AG10803 (cell line): ENCODE measurements at regions not wholly inside any gene's neighbourhood (a gene's known extent, or its start where the extent isn't known, plus 50 kb on each side); places are given as distances from the start of the nearest gene placed in this dataset.
"Not testable (repeated sequence)": the region's sequence is repeated elsewhere in the genome, so short reads cannot be mapped to it uniquely, and the experiment has no call there.

Experiments used
- DNase-seq: peaks from one replicate; pipeline ENCODE4 v3.0.0; 2010; ENCODE audit warnings: low read depth
- H3K4me3 ChIP-seq: 2 replicates; pipeline ENCODE4 v1.5.1; 2011; ENCODE audit warnings: mild to moderate bottlenecking, low read length, control low read depth
- CTCF ChIP-seq: conservative IDR thresholded peaks from 2 replicates; pipeline ENCODE4 v1.5.1; 2011; ENCODE audit warnings: mild to moderate bottlenecking, low read length, control low read depth, inconsistent platforms

GRCh38 chr3:118144919-118145318 lies 889.7 kb downstream of the IGSF11 start:
- DNase-seq: no peak
- TF ChIP-seq CTCF: no peak
- no peak overlapping the region for H3K4me3 ChIP-seq

- no peak for TF ChIP-seq CTCF
- no peak for DNase-seq
- H3K4me3 ChIP-seq: no peak overlapping the region
Measured at GRCh38 chr3:118146658-118147375, 887.8 kb downstream of the IGSF11 start.

GRCh38 chr3:118151164-118151563 lies 883.5 kb downstream of the IGSF11 start:
- no peak overlapping the region for H3K4me3 ChIP-seq
- no peak for DNase-seq
- TF ChIP-seq CTCF: no peak

GRCh38 chr3:118162627-118163588 lies 871.7 kb downstream of the IGSF11 start:
- not testable (repeated sequence) for DNase-seq, H3K4me3 ChIP-seq

GRCh38 chr3:118165413-118165812 lies 869.2 kb downstream of the IGSF11 start:
- no peak for TF ChIP-seq CTCF
- H3K4me3 ChIP-seq: no peak overlapping the region
- DNase-seq: no peak

GRCh38 chr3:118167571-118167970 lies 867.1 kb downstream of the IGSF11 start:
- no peak overlapping the region for H3K4me3 ChIP-seq
- DNase-seq: no peak
- no peak for TF ChIP-seq CTCF

- no peak for TF ChIP-seq CTCF
- DNase-seq: no peak
- H3K4me3 ChIP-seq: no peak overlapping the region
Measured at GRCh38 chr3:118168175-118168574, 866.5 kb downstream of the IGSF11 start.
